ENCODE measurements at regions not wholly inside any gene's neighbourhood (a gene's known extent, or its start where the extent isn't known, plus 50 kb on each side); places are given as distances from the start of the nearest gene placed in this dataset.
"Not testable (repeated sequence)": the region's sequence is repeated elsewhere in the genome, so short reads cannot be mapped to it uniquely, and the experiment has no call there.

GRCh38 chr1:195159795-195160194 is 1448.4 kb downstream of the KCNT2 start:
- DNase-seq, result not testable (repeated sequence)

- no peak for DNase-seq
Measured at GRCh38 chr1:195158091-195158490, 1450.1 kb downstream of the KCNT2 start.

- no peak for DNase-seq
Measured at GRCh38 chr1:195153107-195153506, 1455.1 kb downstream of the KCNT2 start.

GRCh38 chr1:195150768-195151167 is 1457.5 kb downstream of the KCNT2 start:
- DNase-seq, result no peak

GRCh38 chr1:195141294-195141693 is 1466.9 kb downstream of the KCNT2 start:
- DNase-seq, result no peak

GRCh38 chr1:195130598-195130997 is 1477.6 kb downstream of the KCNT2 start:
- DNase-seq, result no peak

GRCh38 chr1:195122497-195122896 is 1485.7 kb downstream of the KCNT2 start:
- DNase-seq, result no peak

- DNase-seq, result no peak
Measured at GRCh38 chr1:195113471-195113870, 1494.8 kb downstream of the KCNT2 start.

GRCh38 chr1:195105773-195106172 is 1502.5 kb downstream of the KCNT2 start:
- no peak for DNase-seq

- DNase-seq, result no peak
Measured at GRCh38 chr1:195105281-195105680, 1503.0 kb downstream of the KCNT2 start.

GRCh38 chr1:195097316-195097715 is 1510.9 kb downstream of the KCNT2 start:
- DNase-seq, result no peak

GRCh38 chr1:195096051-195096521 is 1512.2 kb downstream of the KCNT2 start:
- DNase-seq, result peak in 1 of 5 donors; percentile 10

GRCh38 chr1:195085196-195085595 is 1523.0 kb downstream of the KCNT2 start:
- DNase-seq, result no peak

- no peak for DNase-seq
Measured at GRCh38 chr1:195082183-195082582, 1526.1 kb downstream of the KCNT2 start.

- no peak for DNase-seq
Measured at GRCh38 chr1:195076682-195077081, 1531.6 kb downstream of the KCNT2 start.

GRCh38 chr1:195075973-195076372 is 1532.3 kb downstream of the KCNT2 start:
- no peak for DNase-seq

GRCh38 chr1:195071461-195071860 is 1536.8 kb downstream of the KCNT2 start:
- DNase-seq, result no peak

- DNase-seq, result no peak
Measured at GRCh38 chr1:195065437-195065836, 1542.8 kb downstream of the KCNT2 start.

GRCh38 chr1:195064358-195064757 is 1543.9 kb downstream of the KCNT2 start:
- no peak for DNase-seq

GRCh38 chr1:195054217-195054687 is 1554.0 kb downstream of the KCNT2 start:
- no peak for DNase-seq

- DNase-seq, result no peak
Measured at GRCh38 chr1:195053478-195053877, 1554.8 kb downstream of the KCNT2 start.

- DNase-seq, result no peak
Measured at GRCh38 chr1:195047772-195048171, 1560.5 kb downstream of the KCNT2 start.

GRCh38 chr1:195045072-195045471 is 1563.2 kb downstream of the KCNT2 start:
- DNase-seq, result no peak

- DNase-seq, result no peak
Measured at GRCh38 chr1:195030793-195031192, 1577.4 kb downstream of the KCNT2 start.

- DNase-seq, result no peak
Measured at GRCh38 chr1:195026792-195027191, 1581.4 kb downstream of the KCNT2 start.

- DNase-seq, result no peak
Measured at GRCh38 chr1:195019385-195019784, 1588.9 kb downstream of the KCNT2 start.
